Liver (tissue), 3 donors: ENCODE measurements at regions not wholly inside any gene's neighbourhood (a gene's known extent, or its start where the extent isn't known, plus 50 kb on each side); places are given as distances from the start of the nearest gene placed in this dataset.

Experiments
- RAD21 ChIP-seq, 2 donors: IDR thresholded peaks; 2 replicates each; pipeline ENCODE4 v1.6.1; 2016; ENCODE audit warnings: antibody characterized with exemption in 2 of 2, mild to moderate bottlenecking in 2 of 2
- TF ChIP-seq, protein P1 (sequence below): fragments of 150-350 bp; IDR thresholded peaks from 2 replicates; pipeline ENCODE4 v1.5.1; 2017; ENCODE audit warnings: improper control_type of control experiment, low read depth, low read length; ENCODE audit not compliant: missing input control
- donor health status: healthy.
- donor health status: healthy.

DNA sequence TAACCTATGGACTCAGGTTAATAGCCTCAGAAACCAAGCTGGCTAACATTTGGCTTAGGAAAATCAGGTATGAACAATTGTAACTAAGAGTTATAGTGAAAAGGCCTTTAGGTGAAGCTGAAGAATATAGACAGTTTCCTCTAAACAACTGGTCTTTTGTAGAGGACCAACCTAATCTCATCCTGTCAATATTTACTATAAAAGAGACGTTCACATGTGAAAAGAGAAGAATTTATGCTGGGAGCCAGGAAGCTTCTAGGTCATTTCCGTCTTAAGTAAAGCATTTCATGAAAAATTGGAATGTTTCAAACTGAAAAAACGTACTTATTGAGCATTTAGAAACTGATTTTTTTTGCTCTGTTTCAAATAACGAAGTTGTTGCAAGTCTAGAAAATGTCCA, 764.3 kb upstream of the GOLIM4 start:
- TF ChIP-seq, protein P1, sequence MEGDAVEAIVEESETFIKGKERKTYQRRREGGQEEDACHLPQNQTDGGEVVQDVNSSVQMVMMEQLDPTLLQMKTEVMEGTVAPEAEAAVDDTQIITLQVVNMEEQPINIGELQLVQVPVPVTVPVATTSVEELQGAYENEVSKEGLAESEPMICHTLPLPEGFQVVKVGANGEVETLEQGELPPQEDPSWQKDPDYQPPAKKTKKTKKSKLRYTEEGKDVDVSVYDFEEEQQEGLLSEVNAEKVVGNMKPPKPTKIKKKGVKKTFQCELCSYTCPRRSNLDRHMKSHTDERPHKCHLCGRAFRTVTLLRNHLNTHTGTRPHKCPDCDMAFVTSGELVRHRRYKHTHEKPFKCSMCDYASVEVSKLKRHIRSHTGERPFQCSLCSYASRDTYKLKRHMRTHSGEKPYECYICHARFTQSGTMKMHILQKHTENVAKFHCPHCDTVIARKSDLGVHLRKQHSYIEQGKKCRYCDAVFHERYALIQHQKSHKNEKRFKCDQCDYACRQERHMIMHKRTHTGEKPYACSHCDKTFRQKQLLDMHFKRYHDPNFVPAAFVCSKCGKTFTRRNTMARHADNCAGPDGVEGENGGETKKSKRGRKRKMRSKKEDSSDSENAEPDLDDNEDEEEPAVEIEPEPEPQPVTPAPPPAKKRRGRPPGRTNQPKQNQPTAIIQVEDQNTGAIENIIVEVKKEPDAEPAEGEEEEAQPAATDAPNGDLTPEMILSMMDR: no peak
- TF ChIP-seq RAD21 (IDR thresholded peaks at IDR 0.05): no peak
